Transverse colon (tissue), 4 donors: ENCODE measurements at regions not wholly inside any gene's neighbourhood (a gene's known extent, or its start where the extent isn't known, plus 50 kb on each side); places are given as distances from the start of the nearest gene placed in this dataset.

Experiments used
- POLR2AphosphoS5 ChIP-seq, 3 donors: sonication (generic); formaldehyde crosslinking; IDR thresholded peaks; one replicate each; pipeline ENCODE4 v1.6.1; 2016; ENCODE audit warnings: antibody characterized with exemption in 3 of 3
- TF ChIP-seq, protein P1 (sequence below), 5 experiments: fragments of 200-600 bp in 3 of 5; fragments of 450-650 bp in 2 of 5; sonication (generic) in 3 of 5; IDR thresholded peaks; 1 replicate in 2 of 5; 2 replicates in 3 of 5; pipeline ENCODE4 v1.5.1; 2016 to 2017; ENCODE audit warnings: antibody characterized with exemption in 5 of 5, inconsistent platforms in 3 of 5, mild to moderate bottlenecking in 2 of 5, moderate library complexity in 1 of 5

DNA sequence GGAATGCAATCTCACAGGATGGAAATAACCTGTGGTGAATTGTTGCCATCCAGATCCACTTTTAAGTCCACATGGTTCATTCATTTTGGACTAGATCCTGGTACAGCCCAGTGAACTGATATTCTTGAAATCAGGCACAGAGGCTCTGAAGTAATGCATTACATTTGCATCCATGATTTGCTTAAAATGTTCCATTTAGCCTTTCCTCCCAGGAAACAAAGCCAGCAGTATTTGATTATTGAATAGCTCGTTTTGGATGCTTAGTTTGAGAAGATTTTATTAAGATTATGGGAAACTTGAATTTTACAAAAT lies 995.8 kb upstream of the CDH2 start:
- TF ChIP-seq POLR2AphosphoS5 (IDR thresholded peaks at IDR 0.05), result no peak
- TF ChIP-seq, protein P1, sequence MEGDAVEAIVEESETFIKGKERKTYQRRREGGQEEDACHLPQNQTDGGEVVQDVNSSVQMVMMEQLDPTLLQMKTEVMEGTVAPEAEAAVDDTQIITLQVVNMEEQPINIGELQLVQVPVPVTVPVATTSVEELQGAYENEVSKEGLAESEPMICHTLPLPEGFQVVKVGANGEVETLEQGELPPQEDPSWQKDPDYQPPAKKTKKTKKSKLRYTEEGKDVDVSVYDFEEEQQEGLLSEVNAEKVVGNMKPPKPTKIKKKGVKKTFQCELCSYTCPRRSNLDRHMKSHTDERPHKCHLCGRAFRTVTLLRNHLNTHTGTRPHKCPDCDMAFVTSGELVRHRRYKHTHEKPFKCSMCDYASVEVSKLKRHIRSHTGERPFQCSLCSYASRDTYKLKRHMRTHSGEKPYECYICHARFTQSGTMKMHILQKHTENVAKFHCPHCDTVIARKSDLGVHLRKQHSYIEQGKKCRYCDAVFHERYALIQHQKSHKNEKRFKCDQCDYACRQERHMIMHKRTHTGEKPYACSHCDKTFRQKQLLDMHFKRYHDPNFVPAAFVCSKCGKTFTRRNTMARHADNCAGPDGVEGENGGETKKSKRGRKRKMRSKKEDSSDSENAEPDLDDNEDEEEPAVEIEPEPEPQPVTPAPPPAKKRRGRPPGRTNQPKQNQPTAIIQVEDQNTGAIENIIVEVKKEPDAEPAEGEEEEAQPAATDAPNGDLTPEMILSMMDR (IDR thresholded peaks at IDR 0.05), result no peak
